PFSK-1 (cell line): ENCODE measurements at regions not wholly inside any gene's neighbourhood (a gene's known extent, or its start where the extent isn't known, plus 50 kb on each side); places are given as distances from the start of the nearest gene placed in this dataset.

ENCODE experiments used
- FOXP2 ChIP-seq: optimal IDR thresholded peaks from 2 replicates; pipeline ENCODE3; 2011; ENCODE audit warnings: borderline replicate concordance, control low read depth, inconsistent platforms; ENCODE audit not compliant: insufficient read depth; ENCODE audit errors: extremely low read length, extremely low read depth
- POLR2AphosphoS5 ChIP-seq: IDR thresholded peaks from 2 replicates; pipeline ENCODE4 v1.6.1; 2012; ENCODE audit warnings: low read depth, mild to moderate bottlenecking, control low read depth, low read length, moderate library complexity
- REST ChIP-seq, 2 experiments: IDR thresholded peaks; 2 replicates each; pipeline versions ENCODE4 v1.6.1 to v1.8.0; 2011 to 2012; ENCODE audit warnings: low read depth in 2 of 2, low read length in 2 of 2, control low read depth in 1 of 2, inconsistent platforms in 1 of 2, mild to moderate bottlenecking in 1 of 2, moderate library complexity in 1 of 2; ENCODE audit not compliant: insufficient read depth in 1 of 2
- SIN3A ChIP-seq: IDR thresholded peaks from 2 replicates; pipeline ENCODE4 v1.6.1; 2012; ENCODE audit warnings: mild to moderate bottlenecking, low read length, moderate library complexity, borderline replicate concordance; ENCODE audit not compliant: insufficient read depth
- TAF1 ChIP-seq: IDR thresholded peaks from 2 replicates; pipeline ENCODE4 v1.6.1; 2012; ENCODE audit warnings: low read length, control low read depth, borderline replicate concordance; ENCODE audit not compliant: insufficient read depth

GRCh38 chr12:88253371-88253978, 111.4 kb downstream of the TMTC3 start:
- no peak for TF ChIP-seq POLR2AphosphoS5
- no peak for TF ChIP-seq TAF1
- TF ChIP-seq REST (IDR thresholded peaks at IDR 0.05; ENCODE audit: insufficient read depth in 1 of 2, low read depth in 2 of 2, low read length in 2 of 2) = no peak
- no peak for TF ChIP-seq SIN3A
- TF ChIP-seq FOXP2 = no peak
